Lower leg skin (tissue), 4 donors: ENCODE measurements at regions not wholly inside any gene's neighbourhood (a gene's known extent, or its start where the extent isn't known, plus 50 kb on each side); places are given as distances from the start of the nearest gene placed in this dataset.

Experiments
- DNase-seq, 2 donors: peaks; one replicate each; pipeline ENCODE4 v3.0.0-alpha.2; 2019; ENCODE audit warnings: low spot score in 2 of 2
- H3K4me3 ChIP-seq: fragments of 200-600 bp; sonication (generic); 2 replicates; pipeline ENCODE4 v1.5.1; 2017; ENCODE audit warnings: mild to moderate bottlenecking, low read depth; ENCODE audit not compliant: poor library complexity, severe bottlenecking
- CTCF ChIP-seq, 3 donors: fragments of 450-650 bp; IDR thresholded peaks; one replicate each; pipeline ENCODE4 v1.5.1; 2016; ENCODE audit warnings: antibody characterized with exemption in 3 of 3, mild to moderate bottlenecking in 3 of 3, moderate library complexity in 2 of 3
- POLR2A ChIP-seq, 2 donors: fragments of 450-650 bp; IDR thresholded peaks; one replicate each; pipeline ENCODE4 v1.6.1; 2016 to 2017; ENCODE audit warnings: antibody characterized with exemption in 2 of 2, mild to moderate bottlenecking in 1 of 2, moderate library complexity in 1 of 2
- WGBS, 2 donors: methylation state at CpG; one replicate each; pipeline ENCODE4 v1.1.5; 2018; 5-methylcytosine and 5-hydroxymethylcytosine counted together
- intact Hi-C: fragments of 100-400 bp; cut with DNase I; formaldehyde crosslinking; loops from one replicate; pipeline ENCODE4 v1.15.0; 2023; ENCODE audit warnings: low total_unique reads

DNA sequence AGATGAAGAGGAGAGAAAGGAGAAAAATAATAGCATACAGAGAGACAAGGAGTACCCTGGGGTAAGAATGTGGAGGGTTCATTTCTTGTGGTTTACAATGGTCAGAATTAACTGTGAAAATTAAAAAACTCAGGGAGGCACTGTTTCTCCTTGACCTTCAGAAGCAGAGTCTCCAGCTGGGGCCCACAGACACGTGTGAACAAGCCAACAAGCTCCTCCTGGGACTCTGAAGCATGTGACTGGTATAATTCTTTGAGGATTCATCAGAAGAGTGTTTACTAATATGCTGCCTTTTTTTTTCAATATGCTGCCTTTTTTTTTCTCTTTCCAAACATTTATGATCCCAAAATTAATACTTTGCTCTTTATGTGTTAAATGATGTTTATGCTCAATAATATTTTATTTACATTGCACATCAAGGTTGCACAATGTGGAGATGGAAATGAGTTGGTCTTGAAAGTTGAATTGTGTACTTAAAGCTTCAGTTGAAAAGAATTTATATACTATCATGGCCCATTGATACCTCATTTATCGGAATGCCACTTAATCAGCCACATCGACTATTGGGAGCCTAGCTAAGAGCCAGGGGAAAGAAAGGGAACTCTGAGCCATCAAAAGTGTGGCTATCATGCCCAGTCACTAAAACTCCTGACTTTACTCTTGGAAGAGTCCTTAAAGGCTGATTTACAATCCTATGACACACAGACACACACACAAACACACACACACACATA is 134.7 kb upstream of the RHOBTB1 start:
- H3K4me3 ChIP-seq: no peak overlapping the region
- intact Hi-C loops: no loop called here
- 64 to 66% methylated on average over 3 of the region's 3 CpGs for WGBS, 2 donors
- no peak for DNase-seq
- TF ChIP-seq CTCF (IDR thresholded peaks at IDR 0.05): no peak
- no peak for TF ChIP-seq POLR2A (IDR thresholded peaks at IDR 0.05)

DNA sequence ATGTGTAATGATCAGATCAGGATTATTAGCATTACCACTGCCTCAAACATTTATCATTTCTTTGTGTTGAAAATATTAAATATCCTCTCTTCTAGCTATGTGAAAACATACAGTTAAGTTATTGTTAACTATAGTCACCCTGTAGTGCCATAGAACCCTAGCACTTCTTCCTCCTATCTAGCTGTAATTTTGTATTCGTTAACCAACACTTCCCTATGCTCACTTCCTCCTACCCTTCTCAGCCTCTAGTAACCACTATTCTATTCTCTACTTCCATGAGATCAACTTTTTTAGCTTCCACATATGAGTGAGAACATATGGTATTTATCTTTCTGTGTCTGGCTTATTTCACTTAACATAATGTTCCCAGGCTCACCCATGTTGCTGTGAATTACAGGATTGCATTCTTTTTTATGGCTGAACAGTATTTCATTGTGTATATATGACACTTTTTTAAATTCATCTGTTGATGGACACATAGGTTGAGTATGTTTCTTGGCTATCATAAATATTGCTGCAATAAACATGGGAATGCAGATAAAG is 132.7 kb upstream of the RHOBTB1 start:
- no peak for DNase-seq
- 71 to 83% methylated on average over 1 of the region's 1 CpG for WGBS, 2 donors

GRCh38 chr10:61073391-61073790 is 129.4 kb upstream of the RHOBTB1 start:
- DNase-seq: no peak
- TF ChIP-seq POLR2A (IDR thresholded peaks at IDR 0.05) (no peak), CTCF (IDR thresholded peaks at IDR 0.05) (no peak)
- intact Hi-C loops: no loop called here
- WGBS, 2 donors: 78 to 81% methylated on average over 2 of the region's 2 CpGs
- no peak overlapping the region for H3K4me3 ChIP-seq

More for the DNA sequence above, 132.7 kb upstream of the RHOBTB1 start:
- no peak overlapping the region for H3K4me3 ChIP-seq
- TF ChIP-seq POLR2A (IDR thresholded peaks at IDR 0.05) (no peak), CTCF (IDR thresholded peaks at IDR 0.05) (no peak)
- intact Hi-C loops: no loop called here

DNA sequence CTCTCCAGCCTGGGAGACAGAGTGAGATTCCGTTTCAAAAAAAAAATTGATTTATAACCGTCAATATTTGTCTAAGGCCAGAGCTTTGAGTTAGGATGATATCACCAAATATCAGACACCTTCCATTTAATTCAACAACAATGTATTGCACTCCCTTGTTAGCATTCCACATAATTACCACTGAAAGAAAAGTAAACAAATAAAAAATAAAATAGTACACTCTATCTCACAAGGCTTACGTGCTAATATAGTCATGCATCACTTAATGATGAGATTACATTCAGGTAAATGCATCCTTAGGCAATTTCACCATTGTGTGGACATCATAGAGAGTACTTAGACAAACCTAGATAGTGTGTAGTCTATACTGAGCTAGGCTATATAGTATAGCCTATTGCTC is 127.6 kb upstream of the RHOBTB1 start:
- DNase-seq: no peak
- WGBS, 2 donors: 92 to 95% methylated on average over 3 of the region's 3 CpGs
- TF ChIP-seq POLR2A (IDR thresholded peaks at IDR 0.05): no peak
- TF ChIP-seq CTCF (IDR thresholded peaks at IDR 0.05): no peak
- intact Hi-C loops: no loop called here
- no peak overlapping the region for H3K4me3 ChIP-seq

GRCh38 chr10:61068471-61068870 is 124.5 kb upstream of the RHOBTB1 start:
- WGBS, 2 donors: 76 to 97% methylated on average over 1 of the region's 1 CpG
- intact Hi-C loops: no loop called here
- TF ChIP-seq POLR2A (IDR thresholded peaks at IDR 0.05) (no peak), CTCF (IDR thresholded peaks at IDR 0.05) (no peak)
- no peak overlapping the region for H3K4me3 ChIP-seq
- DNase-seq: no peak
